IPS-NIHi7 (cell line): ENCODE measurements at regions not wholly inside any gene's neighbourhood (a gene's known extent, or its start where the extent isn't known, plus 50 kb on each side); places are given as distances from the start of the nearest gene placed in this dataset.

Experiments used
- DNase-seq: peaks from one replicate; pipeline ENCODE4 v3.0.0; 2012; ENCODE audit warnings: mixed read lengths; ENCODE audit errors: extremely low spot score

GRCh38 chr2:37590119-37590571, 81.3 kb downstream of the CDC42EP3 start:
- DNase-seq, result no peak
